HG03039 (cell line): ENCODE measurements at regions not wholly inside any gene's neighbourhood (a gene's known extent, or its start where the extent isn't known, plus 50 kb on each side); places are given as distances from the start of the nearest gene placed in this dataset.

Source experiments
- ATAC-seq: cut with Tn5 transposase; IDR thresholded peaks from one replicate; pipeline ENCODE4 v1.9.1; 2021; ENCODE audit warnings: mild to moderate bottlenecking, moderate library complexity; ENCODE audit not compliant: unreplicated experiment

- no peak for ATAC-seq
These were observed 161.9 kb upstream of the RGMA start for GRCh38 chr15:93250950-93251349.

GRCh38 chr15:93250209-93250608 lies 161.2 kb upstream of the RGMA start:
- ATAC-seq, result no peak

GRCh38 chr15:93249623-93250022 lies 160.6 kb upstream of the RGMA start:
- no peak for ATAC-seq

- no peak for ATAC-seq
These were observed 158.6 kb upstream of the RGMA start for GRCh38 chr15:93247466-93248121.

GRCh38 chr15:93246266-93247242 lies 157.5 kb upstream of the RGMA start:
- no peak for ATAC-seq

GRCh38 chr15:93245661-93246042 lies 156.6 kb upstream of the RGMA start:
- no peak for ATAC-seq

- ATAC-seq, result no peak
These were observed 156.0 kb upstream of the RGMA start for GRCh38 chr15:93244696-93245660.

GRCh38 chr15:93243573-93243972 lies 154.6 kb upstream of the RGMA start:
- ATAC-seq, result no peak

- no peak for ATAC-seq
These were observed 152.9 kb upstream of the RGMA start for GRCh38 chr15:93241696-93242585.

- no peak for ATAC-seq
These were observed 151.0 kb upstream of the RGMA start for GRCh38 chr15:93239993-93240392.

GRCh38 chr15:93239591-93239990 lies 150.6 kb upstream of the RGMA start:
- ATAC-seq, result no peak

GRCh38 chr15:93238641-93239040 lies 149.6 kb upstream of the RGMA start:
- ATAC-seq, result no peak

- ATAC-seq, result no peak
These were observed 147.1 kb upstream of the RGMA start for GRCh38 chr15:93235926-93236780.

- ATAC-seq, result no peak
These were observed 146.3 kb upstream of the RGMA start for GRCh38 chr15:93235269-93235668.

- no peak for ATAC-seq
These were observed 144.7 kb upstream of the RGMA start for GRCh38 chr15:93233710-93234109.

- no peak for ATAC-seq
These were observed 143.8 kb upstream of the RGMA start for GRCh38 chr15:93232845-93233244.

- ATAC-seq, result no peak
These were observed 143.0 kb upstream of the RGMA start for GRCh38 chr15:93231994-93232393.

- ATAC-seq, result no peak
These were observed 142.4 kb upstream of the RGMA start for GRCh38 chr15:93231261-93231925.

- no peak for ATAC-seq
These were observed 139.5 kb upstream of the RGMA start for GRCh38 chr15:93228546-93228945.
